Activated naive CD8-positive, alpha-beta T cell (primary cell): ENCODE measurements at regions not wholly inside any gene's neighbourhood (a gene's known extent, or its start where the extent isn't known, plus 50 kb on each side); places are given as distances from the start of the nearest gene placed in this dataset.
A peak's percentile ranks its signal among the peaks of the same experiment; 100 is the strongest.

Experiments used
- H3K27ac Mint-ChIP-seq: one replicate; pipeline ENCODE4 v1.8.0; 2021; ENCODE audit warnings: mixed read lengths
- H3K27me3 Mint-ChIP-seq: one replicate; pipeline ENCODE4 v1.8.0; 2021; ENCODE audit warnings: mixed read lengths
- H3K36me3 Mint-ChIP-seq: one replicate; pipeline ENCODE4 v1.8.0; 2021; ENCODE audit warnings: mixed read lengths
- H3K4me1 Mint-ChIP-seq: one replicate; pipeline ENCODE4 v1.8.0; 2021; ENCODE audit warnings: low read depth, mixed read lengths
- H3K4me3 Mint-ChIP-seq: one replicate; pipeline ENCODE4 v1.8.0; 2021; ENCODE audit warnings: mild to moderate bottlenecking, mixed read lengths
- H3K9me3 Mint-ChIP-seq: one replicate; pipeline ENCODE4 v1.8.0; 2021; ENCODE audit warnings: low read depth, mixed read lengths

GRCh38 chr13:80400164-80400864, 59.4 kb upstream of the SPRY2 start:
- no peak overlapping the region for H3K27ac Mint-ChIP-seq

DNA sequence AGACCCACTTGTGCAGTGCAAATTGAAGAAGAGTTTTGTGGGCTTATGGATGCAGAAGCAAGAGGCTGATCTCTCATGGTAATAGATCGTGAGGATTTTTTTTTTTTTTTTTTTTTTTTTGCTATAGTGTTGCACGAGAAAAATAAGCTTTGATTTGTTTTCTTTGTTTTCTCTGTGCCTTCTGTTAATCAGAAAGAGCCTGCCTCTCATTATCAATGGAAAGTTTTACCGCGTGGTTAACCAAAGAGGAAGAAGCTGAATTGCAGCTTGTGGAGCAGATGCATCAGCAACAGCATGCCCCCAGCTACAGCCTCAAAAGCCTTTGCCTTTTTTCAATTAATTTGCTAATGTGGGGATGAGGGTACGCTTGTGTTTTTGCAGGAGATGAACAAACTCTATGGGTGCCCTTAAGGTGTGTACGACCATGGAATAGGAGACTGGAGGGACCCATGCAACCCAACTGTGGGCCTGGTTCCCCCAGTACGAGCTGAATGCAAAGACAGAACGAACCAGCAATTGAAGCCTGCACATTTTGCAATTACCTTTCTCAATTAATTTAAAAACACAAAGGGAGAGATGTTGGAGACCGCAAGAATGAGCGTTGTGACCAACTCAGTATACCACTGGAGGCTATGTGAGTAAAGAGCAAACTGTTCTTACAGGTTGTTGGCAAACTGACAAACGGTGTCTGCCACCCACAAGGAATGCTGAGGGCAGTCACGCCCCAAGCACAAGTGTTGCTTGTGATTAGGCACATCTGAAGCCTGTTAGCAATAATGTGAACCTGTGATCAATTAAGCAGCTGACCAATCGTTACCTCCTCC, 58.6 kb upstream of the SPRY2 start:
- no peaks in the 10 kb centered on the region for H3K36me3 Mint-ChIP-seq
- peak overlapping the region; percentile 41 for H3K4me3 Mint-ChIP-seq
- H3K27ac Mint-ChIP-seq, result no peak overlapping the region
- H3K4me1 Mint-ChIP-seq, result peaks cover 20% of the 10 kb centered on the region
- no peaks in the 10 kb centered on the region for H3K27me3 Mint-ChIP-seq
- peaks cover 7% of the 10 kb centered on the region for H3K9me3 Mint-ChIP-seq

More at GRCh38 chr13:80400164-80400864, 59.4 kb upstream of the SPRY2 start:
- H3K4me3 Mint-ChIP-seq, result no peak overlapping the region
- peaks cover 13% of the 10 kb centered on the region for H3K9me3 Mint-ChIP-seq
- H3K4me1 Mint-ChIP-seq, result peaks cover 20% of the 10 kb centered on the region
- no peaks in the 10 kb centered on the region for H3K36me3 Mint-ChIP-seq
- no peaks in the 10 kb centered on the region for H3K27me3 Mint-ChIP-seq
